ENCODE measurements at regions not wholly inside any gene's neighbourhood (a gene's known extent, or its start where the extent isn't known, plus 50 kb on each side); places are given as distances from the start of the nearest gene placed in this dataset.
"Not testable (repeated sequence)": the region's sequence is repeated elsewhere in the genome, so short reads cannot be mapped to it uniquely, and the experiment has no call there.

- no peak for DNase-seq (ENCODE audit: low spot score)
These were observed 176.8 kb downstream of the RTP5 start for GRCh38 chr2:242046206-242046826.

GRCh38 chr2:242047963-242048362 is 178.4 kb downstream of the RTP5 start:
- no peak for DNase-seq (ENCODE audit: low spot score)

DNA sequence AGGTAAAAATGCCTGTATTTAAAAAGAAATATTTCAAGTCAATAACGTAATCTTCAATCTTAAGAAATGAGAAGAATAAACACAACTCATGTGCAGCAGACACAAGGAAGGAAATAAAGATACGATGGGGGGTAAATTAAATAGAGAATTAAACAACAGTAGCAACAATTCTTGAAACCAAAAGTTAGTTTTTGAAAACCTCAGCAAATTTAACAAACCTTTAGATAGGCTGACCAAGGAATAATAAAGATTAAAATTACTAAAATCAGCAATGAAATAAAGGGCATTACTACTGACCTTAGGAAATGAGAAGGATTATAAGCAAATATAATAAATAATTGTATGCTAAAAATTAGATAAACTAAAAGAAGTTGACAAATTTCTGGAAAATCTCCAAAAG is 178.9 kb downstream of the RTP5 start:
- DNase-seq (ENCODE audit: low spot score) = no peak

- not testable (repeated sequence) for DNase-seq (ENCODE audit: low spot score)
These were observed 180.0 kb downstream of the RTP5 start for GRCh38 chr2:242049492-242049891.

- DNase-seq (ENCODE audit: low spot score) = no peak
These were observed 181.9 kb downstream of the RTP5 start for GRCh38 chr2:242051463-242051862.

GRCh38 chr2:242052421-242052820 is 182.9 kb downstream of the RTP5 start:
- no peak for DNase-seq (ENCODE audit: low spot score)

GRCh38 chr2:242053921-242054320 is 184.4 kb downstream of the RTP5 start:
- DNase-seq (ENCODE audit: low spot score) = no peak

- DNase-seq (ENCODE audit: low spot score) = no peak
These were observed 184.9 kb downstream of the RTP5 start for GRCh38 chr2:242054406-242054805.

- no peak for DNase-seq (ENCODE audit: low spot score)
These were observed 185.6 kb downstream of the RTP5 start for GRCh38 chr2:242054881-242055801.

- no peak for DNase-seq (ENCODE audit: low spot score)
These were observed 186.5 kb downstream of the RTP5 start for GRCh38 chr2:242056026-242056425.

GRCh38 chr2:242056785-242057184 is 187.3 kb downstream of the RTP5 start:
- DNase-seq (ENCODE audit: low spot score) = no peak

GRCh38 chr2:242057379-242058040 is 188.0 kb downstream of the RTP5 start:
- DNase-seq (ENCODE audit: low spot score) = no peak

DNA sequence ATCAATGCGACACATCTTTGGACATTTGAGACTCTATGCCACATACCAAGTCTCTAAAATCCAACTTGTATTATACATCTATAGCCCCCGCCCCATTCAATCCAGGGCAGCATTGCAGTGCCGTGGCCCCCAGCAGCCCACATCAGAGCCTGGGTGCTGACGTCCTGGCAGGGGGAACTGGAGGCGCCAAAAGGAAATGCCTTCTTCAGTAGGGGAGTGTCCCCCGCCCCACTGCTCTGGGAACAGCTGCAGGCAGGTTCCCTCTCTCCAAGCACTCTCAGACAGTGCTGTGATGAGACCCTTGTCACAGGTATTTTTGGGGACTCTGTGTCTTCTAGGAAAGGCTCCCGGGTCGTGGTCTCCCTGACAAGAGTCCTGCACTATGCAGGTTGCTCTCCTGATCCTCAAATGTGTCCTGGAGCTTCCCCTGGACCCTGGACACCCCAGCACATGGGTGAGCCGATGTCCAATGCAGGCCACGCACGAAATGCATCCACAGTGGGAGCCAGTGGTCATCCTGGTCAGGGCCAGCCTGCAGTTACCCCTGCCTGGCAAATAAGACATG is 188.7 kb downstream of the RTP5 start:
- DNase-seq (ENCODE audit: low spot score) = no peak

DNA sequence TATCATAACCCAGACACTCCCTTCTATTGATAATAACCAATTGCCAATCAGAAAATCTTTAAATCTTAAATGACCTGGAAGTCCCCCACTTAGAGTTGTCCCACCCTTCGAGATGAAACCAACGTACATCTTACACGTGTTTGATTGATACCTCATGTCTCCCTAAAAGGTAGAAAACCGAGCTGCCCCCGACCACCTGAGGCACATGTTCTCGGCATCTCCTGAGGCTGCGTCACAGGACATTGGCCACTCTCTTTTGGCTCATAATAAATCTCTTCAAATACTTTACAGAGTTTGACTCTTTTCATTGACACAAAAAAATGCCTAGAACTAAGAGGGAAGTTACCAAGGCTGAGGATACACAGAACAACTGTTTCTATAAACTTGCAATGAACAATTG is 190.0 kb downstream of the RTP5 start:
- DNase-seq (ENCODE audit: low spot score) = no peak

DNA sequence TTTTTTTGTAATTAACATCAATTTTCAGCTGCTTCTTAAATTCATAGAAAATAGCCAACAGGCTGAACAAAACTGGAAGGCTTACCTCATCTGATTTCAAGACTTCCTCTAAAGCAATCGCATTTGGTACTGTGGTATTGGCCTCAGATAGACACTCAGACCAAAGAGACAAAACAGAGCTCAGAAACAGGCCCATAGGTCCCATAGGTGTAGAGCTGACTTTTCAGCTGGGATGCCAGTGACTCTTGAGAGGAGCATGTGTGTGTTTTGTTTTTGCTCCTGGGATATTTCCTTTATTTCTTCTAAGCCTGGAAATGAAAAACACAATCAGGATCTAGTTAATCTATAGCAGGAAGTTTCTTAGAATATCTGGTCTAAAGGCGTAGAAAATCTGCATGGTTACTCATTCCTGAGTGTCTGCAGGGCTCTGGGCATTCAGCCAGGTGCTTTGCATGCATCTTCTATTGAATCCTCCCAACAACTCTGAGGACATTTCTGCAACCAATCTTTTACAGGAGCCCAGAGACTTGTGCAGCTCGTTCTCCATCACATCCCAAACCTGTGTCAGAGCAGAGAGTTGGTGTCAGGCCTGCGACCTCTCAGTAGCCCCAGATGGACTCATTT is 190.8 kb downstream of the RTP5 start:
- peak; percentile 65 for DNase-seq (ENCODE audit: low spot score)

GRCh38 chr2:242061930-242062329 is 192.4 kb downstream of the RTP5 start:
- not testable (repeated sequence) for DNase-seq (ENCODE audit: low spot score)

DNA sequence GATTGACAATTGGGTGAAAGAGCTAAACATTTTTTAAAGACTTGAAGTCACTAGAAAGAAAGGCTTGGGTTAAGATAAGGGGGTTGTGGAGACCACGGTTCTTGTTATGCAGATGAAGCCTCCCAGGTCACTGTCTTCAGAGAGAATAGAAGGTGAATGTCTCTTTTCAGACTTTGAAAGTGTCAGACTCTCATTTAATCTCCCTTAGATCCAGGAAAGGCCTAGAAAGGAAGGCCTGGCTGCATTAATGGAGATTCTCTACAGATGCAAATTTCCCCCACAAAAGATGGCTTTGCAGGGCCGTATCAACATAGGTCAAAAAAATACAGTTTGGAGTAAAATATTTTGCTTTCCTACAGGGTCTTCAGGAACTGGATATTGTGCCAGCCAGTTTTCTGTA is 193.9 kb downstream of the RTP5 start:
- DNase-seq (ENCODE audit: low spot score) = no peak

- DNase-seq (ENCODE audit: low spot score) = no peak
These were observed 194.3 kb downstream of the RTP5 start for GRCh38 chr2:242063850-242064249.

DNA sequence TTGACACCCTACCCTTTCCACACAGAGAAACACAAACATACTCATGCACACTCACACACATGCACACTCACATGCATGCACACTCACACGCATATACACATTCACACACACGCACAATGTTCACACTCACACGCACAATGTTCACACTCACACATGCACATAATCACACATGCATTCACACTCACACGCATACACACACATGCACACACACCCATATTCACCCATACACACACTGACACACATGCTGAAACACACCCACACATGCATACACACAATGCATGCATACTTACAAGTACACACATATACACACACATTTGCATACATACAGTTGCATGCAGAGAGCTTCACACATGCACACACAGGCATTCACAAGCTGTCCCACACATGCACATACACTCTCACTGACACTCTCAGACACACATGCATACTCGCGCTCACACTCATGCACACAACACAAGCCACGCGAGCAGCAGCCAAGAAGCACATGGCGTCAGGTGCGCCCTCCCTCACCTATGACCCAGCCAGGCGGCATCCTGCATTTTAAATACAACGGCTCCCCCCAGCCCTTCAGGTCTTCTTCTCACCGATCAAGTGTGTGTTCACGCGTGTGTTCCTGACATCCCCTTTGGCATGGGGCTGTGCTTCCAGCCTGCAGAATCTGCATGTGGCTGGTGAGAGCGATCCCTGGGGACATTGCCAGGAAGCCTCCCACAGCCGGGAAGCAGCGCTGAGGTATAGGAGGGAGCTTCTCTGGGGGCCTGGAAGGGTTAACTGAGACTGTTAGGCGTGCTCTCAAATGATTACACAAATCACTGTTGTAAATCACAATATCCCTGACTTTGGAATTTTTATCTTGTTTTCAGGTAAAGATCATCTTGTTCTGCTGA is 195.1 kb downstream of the RTP5 start:
- DNase-seq (ENCODE audit: low spot score) = no peak

- DNase-seq (ENCODE audit: low spot score) = no peak
These were observed 195.9 kb downstream of the RTP5 start for GRCh38 chr2:242065426-242065825.

GRCh38 chr2:242069018-242069417 is 199.5 kb downstream of the RTP5 start:
- no peak for DNase-seq (ENCODE audit: low spot score)

Data from mucosa of gallbladder (tissue), 1 donor.